SU-DHL-6 (cell line): ENCODE measurements at regions not wholly inside any gene's neighbourhood (a gene's known extent, or its start where the extent isn't known, plus 50 kb on each side); places are given as distances from the start of the nearest gene placed in this dataset.

ENCODE experiments used
- H2AFZ ChIP-seq: fragments of 200-600 bp; sonication (generic); 2 replicates; pipeline ENCODE4 v1.6.1; 2014; ENCODE audit warnings: low read depth, mild to moderate bottlenecking, moderate library complexity, mixed read lengths, antibody characterized with exemption, low read length; ENCODE audit not compliant: severe bottlenecking
- H3F3A ChIP-seq: fragments of 200-600 bp; shearing (Covaris generic); 2 replicates; pipeline ENCODE4 v1.6.0; 2016; ENCODE audit warnings: antibody characterized with exemption, mild to moderate bottlenecking; ENCODE audit not compliant: insufficient read depth
- H3K27ac ChIP-seq: fragments of 200-600 bp; sonication (generic); 2 replicates; pipeline ENCODE4 v1.5.1; 2016; ENCODE audit warnings: low read depth, mild to moderate bottlenecking, low read length, moderate library complexity, mixed read lengths
- H3K27me3 ChIP-seq: fragments of 200-600 bp; sonication (generic), shearing (Covaris generic); 2 replicates; pipeline ENCODE4 v1.6.0; 2014; ENCODE audit warnings: mild to moderate bottlenecking, low read length
- H3K36me3 ChIP-seq: fragments of 200-600 bp; sonication (generic); 2 replicates; pipeline ENCODE4 v1.6.1; 2014; ENCODE audit warnings: mild to moderate bottlenecking, low read length, mixed read lengths
- H3K4me2 ChIP-seq: fragments of 300-600, 200-600 bp; shearing (Covaris generic), sonication (generic); 2 replicates; pipeline ENCODE4 v1.6.0; 2014; ENCODE audit warnings: low read length, low read depth, mild to moderate bottlenecking; ENCODE audit not compliant: poor library complexity, severe bottlenecking
- H3K4me3 ChIP-seq: fragments of 200-600 bp; sonication (generic); 2 replicates; pipeline ENCODE4 v1.5.1; 2014; ENCODE audit warnings: antibody characterized with exemption, low read length, mild to moderate bottlenecking, mixed read lengths; ENCODE audit not compliant: insufficient read depth, poor library complexity, severe bottlenecking
- H3K79me2 ChIP-seq: fragments of 200-600 bp; sonication (generic); 2 replicates; pipeline ENCODE4 v1.6.1; 2014; ENCODE audit warnings: mild to moderate bottlenecking, low read length, moderate library complexity; ENCODE audit not compliant: insufficient read depth
- H3K9ac ChIP-seq: fragments of 200-600 bp; sonication (generic); 2 replicates; pipeline ENCODE4 v1.7.0; 2014; ENCODE audit warnings: mild to moderate bottlenecking, low read length
- H3K9me2 ChIP-seq: fragments of 200-600 bp; sonication (generic); replicated peaks from 2 replicates; pipeline ENCODE4 v1.6.1; 2014; ENCODE audit warnings: low read length; ENCODE audit not compliant: insufficient read depth
- H3K9me3 ChIP-seq: fragments of 200-600 bp; sonication (generic); 2 replicates; pipeline ENCODE4 v1.6.1; 2014; ENCODE audit warnings: low read length, mixed read lengths; ENCODE audit not compliant: insufficient read depth
- H4K20me1 ChIP-seq: fragments of 200-600 bp; sonication (generic); 2 replicates; pipeline ENCODE4 v1.6.1; 2014; ENCODE audit warnings: low read depth, mild to moderate bottlenecking, antibody characterized with exemption, low read length, moderate library complexity, mixed read lengths
- EZH2phosphoT487 ChIP-seq: fragments of 200-600 bp; sonication (generic), shearing (Covaris generic); conservative IDR thresholded peaks from 2 replicates; pipeline ENCODE4 v1.6.1; 2018; ENCODE audit warnings: mild to moderate bottlenecking, antibody characterized with exemption, low read length, moderate library complexity, mixed read lengths
- TF ChIP-seq, protein P1 (sequence below): fragments of 200-600 bp; sonication (generic); IDR thresholded peaks from one replicate; pipeline ENCODE4 v1.5.1; 2017; ENCODE audit warnings: antibody characterized with exemption, mild to moderate bottlenecking, low read length, moderate library complexity; ENCODE audit not compliant: insufficient read depth, poor library complexity, severe bottlenecking

- Histone ChIP-seq H3K27me3 (no peaks in the 10 kb centered on the region), H3K36me3 (no peaks in the 10 kb centered on the region), H2AFZ (no peak overlapping the region), H3K9me3 (no peaks in the 10 kb centered on the region), H3K4me2 (no peak overlapping the region), H3K9ac (no peak overlapping the region), H3F3A (no peaks in the 10 kb centered on the region), H3K27ac (no peak overlapping the region), H4K20me1 (no peaks in the 10 kb centered on the region), H3K9me2 (no peaks in the 10 kb centered on the region), H3K79me2 (no peaks in the 10 kb centered on the region), H3K4me3 (no peak overlapping the region)
- TF ChIP-seq, protein P1, sequence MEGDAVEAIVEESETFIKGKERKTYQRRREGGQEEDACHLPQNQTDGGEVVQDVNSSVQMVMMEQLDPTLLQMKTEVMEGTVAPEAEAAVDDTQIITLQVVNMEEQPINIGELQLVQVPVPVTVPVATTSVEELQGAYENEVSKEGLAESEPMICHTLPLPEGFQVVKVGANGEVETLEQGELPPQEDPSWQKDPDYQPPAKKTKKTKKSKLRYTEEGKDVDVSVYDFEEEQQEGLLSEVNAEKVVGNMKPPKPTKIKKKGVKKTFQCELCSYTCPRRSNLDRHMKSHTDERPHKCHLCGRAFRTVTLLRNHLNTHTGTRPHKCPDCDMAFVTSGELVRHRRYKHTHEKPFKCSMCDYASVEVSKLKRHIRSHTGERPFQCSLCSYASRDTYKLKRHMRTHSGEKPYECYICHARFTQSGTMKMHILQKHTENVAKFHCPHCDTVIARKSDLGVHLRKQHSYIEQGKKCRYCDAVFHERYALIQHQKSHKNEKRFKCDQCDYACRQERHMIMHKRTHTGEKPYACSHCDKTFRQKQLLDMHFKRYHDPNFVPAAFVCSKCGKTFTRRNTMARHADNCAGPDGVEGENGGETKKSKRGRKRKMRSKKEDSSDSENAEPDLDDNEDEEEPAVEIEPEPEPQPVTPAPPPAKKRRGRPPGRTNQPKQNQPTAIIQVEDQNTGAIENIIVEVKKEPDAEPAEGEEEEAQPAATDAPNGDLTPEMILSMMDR, result no peak
- TF ChIP-seq EZH2phosphoT487, result no peak
Observed at GRCh38 chr3:8387571-8387970, 114.1 kb upstream of the LMCD1 start.

DNA sequence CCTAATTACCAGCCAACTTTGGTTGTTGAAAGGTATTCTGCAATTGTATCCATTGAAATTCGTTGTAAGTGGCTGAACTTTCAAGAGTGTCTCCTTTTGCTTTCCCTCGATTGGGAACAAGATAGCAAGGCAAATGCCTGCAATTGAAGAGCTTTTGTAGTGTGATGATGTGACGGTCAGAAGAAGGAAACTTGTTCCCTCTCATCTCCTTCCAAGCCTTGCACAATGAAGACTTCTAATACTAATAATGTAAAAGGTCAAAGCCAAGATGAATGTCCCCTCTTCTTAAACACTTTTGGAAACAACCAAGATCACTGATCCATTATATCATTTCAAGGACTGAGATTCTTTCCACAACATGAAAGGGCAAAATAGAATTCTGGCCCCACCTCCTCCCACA is 101.9 kb upstream of the LMCD1 start:
- no peak overlapping the region for H3K27ac ChIP-seq
- H3K4me3 ChIP-seq, result no peak overlapping the region
- H3K27me3 ChIP-seq, result no peaks in the 10 kb centered on the region
- no peaks in the 10 kb centered on the region for H3K9me2 ChIP-seq
- no peaks in the 10 kb centered on the region for H3K79me2 ChIP-seq
- H2AFZ ChIP-seq, result no peak overlapping the region
- H3K4me2 ChIP-seq, result no peak overlapping the region
- H3K9ac ChIP-seq, result no peak overlapping the region
- H3K36me3 ChIP-seq, result no peaks in the 10 kb centered on the region
- H3K9me3 ChIP-seq, result no peaks in the 10 kb centered on the region
- no peaks in the 10 kb centered on the region for H4K20me1 ChIP-seq
- no peaks in the 10 kb centered on the region for H3F3A ChIP-seq
- TF ChIP-seq EZH2phosphoT487, result no peak
- TF ChIP-seq, protein P1, result no peak

- Histone ChIP-seq H2AFZ (no peak overlapping the region), H4K20me1 (no peaks in the 10 kb centered on the region), H3K9ac (no peak overlapping the region), H3F3A (no peaks in the 10 kb centered on the region), H3K36me3 (no peaks in the 10 kb centered on the region), H3K4me2 (no peak overlapping the region), H3K27me3 (no peaks in the 10 kb centered on the region), H3K4me3 (no peak overlapping the region), H3K27ac (no peak overlapping the region), H3K9me3 (no peaks in the 10 kb centered on the region), H3K79me2 (no peaks in the 10 kb centered on the region), H3K9me2 (no peaks in the 10 kb centered on the region)
- TF ChIP-seq EZH2phosphoT487, result no peak
- TF ChIP-seq, protein P1, result no peak
Observed at GRCh38 chr3:8400911-8401310, 100.7 kb upstream of the LMCD1 start.

- Histone ChIP-seq H2AFZ (no peak overlapping the region), H3K9ac (no peak overlapping the region), H3F3A (no peaks in the 10 kb centered on the region), H4K20me1 (no peaks in the 10 kb centered on the region), H3K27me3 (no peaks in the 10 kb centered on the region), H3K27ac (no peak overlapping the region), H3K9me2 (no peaks in the 10 kb centered on the region), H3K4me2 (no peak overlapping the region), H3K9me3 (no peaks in the 10 kb centered on the region), H3K4me3 (no peak overlapping the region), H3K79me2 (no peaks in the 10 kb centered on the region), H3K36me3 (no peaks in the 10 kb centered on the region)
- TF ChIP-seq EZH2phosphoT487, result no peak
- TF ChIP-seq, protein P1, result no peak
Observed at GRCh38 chr3:8403996-8404395, 97.6 kb upstream of the LMCD1 start.
